HG03066 (cell line): ENCODE measurements at regions not wholly inside any gene's neighbourhood (a gene's known extent, or its start where the extent isn't known, plus 50 kb on each side); places are given as distances from the start of the nearest gene placed in this dataset.
"Not testable (repeated sequence)": the region's sequence is repeated elsewhere in the genome, so short reads cannot be mapped to it uniquely, and the experiment has no call there.

Experiments
- ATAC-seq: cut with Tn5 transposase; IDR thresholded peaks from one replicate; pipeline ENCODE4 v1.9.1; 2021; ENCODE audit warnings: low read depth; ENCODE audit not compliant: unreplicated experiment

DNA sequence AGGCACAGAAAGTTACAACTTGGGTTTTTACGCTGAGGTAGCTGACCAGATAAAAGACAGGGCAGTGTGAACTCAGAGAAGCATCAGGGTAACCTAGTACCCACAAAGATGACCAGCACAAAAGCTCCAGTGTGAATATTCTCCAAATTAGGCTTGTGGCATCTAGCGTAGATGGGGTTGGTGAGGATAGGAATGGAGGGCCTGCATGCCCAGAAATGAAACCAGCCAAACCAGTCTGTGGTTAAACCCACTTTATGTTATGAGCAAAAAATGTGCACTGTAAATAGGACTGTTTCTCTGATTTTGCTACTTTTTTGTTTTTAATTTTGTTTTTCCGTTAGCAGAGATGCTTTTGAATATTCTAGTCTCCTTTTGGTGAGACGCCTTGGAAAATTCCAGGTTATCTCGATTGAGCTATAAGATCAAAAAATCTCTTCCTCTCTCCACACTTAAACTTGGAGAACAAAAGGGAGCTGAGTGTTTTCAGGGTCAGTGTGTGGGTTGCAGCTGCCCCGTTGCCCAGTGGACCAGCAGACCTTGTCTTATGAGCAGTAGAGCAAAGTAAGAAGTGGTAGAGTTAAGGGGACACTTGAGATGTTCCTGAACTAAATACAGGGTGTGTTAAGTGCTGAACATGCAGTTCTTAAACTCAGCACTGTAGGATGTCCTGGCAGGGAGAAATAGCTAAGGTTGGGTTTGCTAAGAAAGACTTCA, 132.9 kb downstream of the C3orf38 start:
- ATAC-seq = no peak

DNA sequence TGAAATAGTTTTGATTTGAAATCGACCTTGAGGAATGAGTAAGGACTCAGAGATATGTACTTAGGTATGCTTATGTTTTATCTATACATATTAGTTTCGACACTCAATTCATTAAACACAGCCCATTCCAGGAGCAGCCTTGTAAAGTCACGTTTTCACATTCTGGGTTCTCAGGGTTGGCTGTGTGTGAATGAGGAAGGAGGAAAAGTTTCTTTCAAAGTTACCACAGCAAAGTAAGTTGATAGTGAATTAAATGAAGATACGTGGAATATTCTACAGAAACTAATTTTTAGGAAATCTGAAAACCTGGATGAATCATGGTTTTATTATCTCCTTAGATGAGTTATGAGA, 133.5 kb downstream of the C3orf38 start:
- ATAC-seq = no peak

DNA sequence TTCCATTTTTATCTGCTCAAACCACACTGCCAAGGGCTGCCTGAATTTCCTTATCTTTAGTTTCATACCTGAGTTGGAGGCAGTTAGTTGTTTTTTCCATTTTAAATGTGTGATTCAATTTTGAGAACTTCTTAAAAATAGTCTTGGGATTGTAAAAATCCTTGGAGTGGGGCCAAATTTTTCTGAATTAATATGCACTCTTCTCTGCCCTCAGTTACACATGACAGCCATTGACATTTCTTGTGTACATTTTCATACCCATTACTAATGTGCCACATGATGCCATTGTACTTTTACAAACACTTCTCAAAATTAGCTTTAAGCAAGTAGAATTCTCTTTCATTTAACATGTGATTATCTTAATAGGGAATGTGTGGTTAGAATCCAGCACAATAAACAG, 141.7 kb downstream of the C3orf38 start:
- no peak for ATAC-seq

DNA sequence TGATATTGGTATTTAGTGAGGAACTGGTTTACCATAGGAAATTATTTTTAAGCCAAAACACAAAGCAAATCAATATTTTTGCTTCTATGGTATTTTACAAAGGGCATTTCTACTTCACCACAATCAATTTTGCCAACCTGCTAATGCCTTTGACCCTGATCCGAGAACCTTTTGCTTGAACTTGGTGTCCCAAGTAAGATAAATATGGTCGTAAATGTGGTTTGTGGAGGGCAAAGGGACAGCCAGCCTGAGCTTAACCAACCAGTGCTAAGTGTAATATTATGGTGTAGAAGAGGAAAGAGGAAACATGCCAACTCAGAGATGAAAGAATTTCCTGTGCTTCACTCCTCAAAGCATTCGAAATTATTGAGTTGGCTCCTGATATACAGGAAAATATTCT, 148.4 kb downstream of the C3orf38 start:
- ATAC-seq = no peak

DNA sequence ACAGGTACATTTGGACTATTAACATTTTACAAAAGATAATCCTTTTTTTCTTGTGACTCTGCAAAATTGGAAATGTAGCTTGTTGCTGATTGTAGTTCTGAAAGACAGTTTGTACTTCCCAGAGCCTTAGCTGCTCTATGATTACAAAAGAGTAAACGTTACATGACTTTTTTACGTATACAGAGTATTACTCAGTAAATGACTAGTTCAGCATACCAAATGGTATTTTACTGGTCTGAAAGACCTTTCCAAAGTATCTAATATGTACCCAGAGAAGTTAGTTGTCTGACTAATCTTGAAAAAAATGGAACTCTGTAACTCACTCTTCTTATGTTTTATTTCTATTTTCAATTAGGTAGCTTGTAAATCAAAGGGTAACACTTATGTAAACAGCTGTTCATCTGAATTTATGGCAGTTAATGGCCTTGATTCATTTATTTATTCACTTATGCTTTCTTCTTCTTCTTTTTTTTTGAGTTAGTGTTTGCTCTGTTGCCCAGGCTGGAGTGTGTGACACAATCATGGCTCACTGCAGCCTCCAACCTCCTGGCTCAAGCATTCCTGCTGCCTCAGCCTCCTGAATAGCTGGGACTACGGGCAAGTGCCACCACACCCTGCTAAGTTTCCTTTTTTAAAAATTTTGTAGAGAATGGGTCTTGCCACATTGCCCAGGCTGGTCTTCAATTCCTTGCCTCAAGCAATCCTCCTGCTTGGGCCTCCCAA, 151.7 kb downstream of the C3orf38 start:
- no peak for ATAC-seq

DNA sequence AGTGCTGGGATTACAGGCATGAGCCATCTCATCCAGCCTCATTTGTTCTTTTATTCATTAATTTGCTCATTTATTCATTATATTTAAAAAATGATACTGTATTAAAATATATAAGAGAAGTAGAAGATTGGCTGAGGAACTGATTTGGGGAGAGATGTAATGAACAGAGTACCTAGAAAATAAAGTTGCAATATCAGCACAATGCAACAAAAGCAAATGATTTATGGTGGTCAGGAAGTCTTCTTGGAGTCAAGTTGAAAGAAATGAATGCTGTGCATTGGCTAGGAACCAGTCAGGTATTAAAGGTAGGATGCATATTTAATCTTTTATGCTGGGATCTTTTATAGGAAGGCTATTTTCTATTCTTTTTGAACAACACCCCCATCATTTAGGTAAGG, 152.2 kb downstream of the C3orf38 start:
- ATAC-seq = no peak

DNA sequence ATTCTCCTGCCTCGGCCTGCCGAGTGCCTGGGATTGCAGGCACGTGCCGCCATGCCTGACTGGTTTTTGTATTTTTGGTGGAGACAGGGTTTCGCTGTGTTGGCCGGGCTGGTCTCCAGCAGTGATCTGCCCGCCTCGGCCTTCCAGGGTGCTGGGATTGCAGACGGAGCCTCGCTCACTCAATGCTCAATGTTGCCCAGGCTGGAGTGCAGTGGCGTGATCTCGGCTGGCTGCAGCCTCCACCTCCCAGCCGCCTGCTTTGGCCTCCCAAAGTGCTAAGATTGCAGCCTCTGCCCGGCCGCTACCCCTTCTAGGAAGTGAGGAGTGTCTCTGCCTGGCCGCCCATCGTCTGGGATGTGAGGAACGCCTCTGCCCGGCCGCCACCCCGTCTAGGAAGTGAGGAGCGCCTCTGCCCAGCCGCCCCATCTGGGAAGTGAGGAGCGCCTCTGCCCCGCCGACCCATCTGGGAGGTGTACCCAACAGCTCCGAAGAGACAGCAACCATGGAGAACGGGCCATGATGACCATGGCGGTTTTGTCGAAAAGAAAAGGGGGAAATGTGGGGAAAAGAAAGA, 153.7 kb downstream of the C3orf38 start:
- ATAC-seq = not testable (repeated sequence)

DNA sequence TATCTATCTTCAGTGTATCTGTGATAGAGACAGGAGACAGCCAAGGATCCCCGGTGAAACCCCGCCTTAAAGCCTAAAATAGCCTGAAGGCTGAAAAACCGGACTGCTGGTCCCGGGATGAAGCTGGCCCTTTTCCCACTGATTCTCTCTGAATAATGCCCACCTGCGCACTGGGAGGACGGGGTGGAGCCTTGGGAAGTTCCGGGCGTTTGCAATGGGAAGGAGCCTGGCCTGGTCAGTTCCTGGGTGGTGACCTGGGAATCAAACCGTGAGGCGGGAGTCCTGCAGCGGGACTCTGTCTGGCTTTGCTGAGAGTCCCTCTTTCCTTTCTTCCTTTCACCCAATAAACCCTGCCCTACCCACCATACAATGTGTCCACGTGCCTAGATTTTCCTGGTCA, 157.9 kb downstream of the C3orf38 start:
- no peak for ATAC-seq

DNA sequence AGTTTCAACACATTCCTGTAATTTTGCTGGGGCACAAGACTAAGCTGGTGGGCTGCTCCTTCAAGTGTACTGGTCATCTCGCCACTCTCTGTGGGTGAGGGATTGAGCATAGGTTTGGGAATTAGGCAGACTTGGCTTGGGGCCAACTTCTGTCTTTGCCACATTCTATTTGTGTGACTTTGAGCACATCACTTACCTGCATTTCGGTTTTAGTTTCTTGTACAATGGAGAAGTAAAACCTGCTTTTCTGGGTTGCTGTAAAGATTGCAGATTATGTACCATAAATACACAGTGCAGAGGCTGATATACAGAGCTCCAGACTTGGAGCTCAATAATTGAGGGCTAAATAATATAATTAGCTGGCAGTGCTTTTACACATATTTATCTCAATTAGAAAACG, 162.1 kb downstream of the C3orf38 start:
- ATAC-seq = no peak

DNA sequence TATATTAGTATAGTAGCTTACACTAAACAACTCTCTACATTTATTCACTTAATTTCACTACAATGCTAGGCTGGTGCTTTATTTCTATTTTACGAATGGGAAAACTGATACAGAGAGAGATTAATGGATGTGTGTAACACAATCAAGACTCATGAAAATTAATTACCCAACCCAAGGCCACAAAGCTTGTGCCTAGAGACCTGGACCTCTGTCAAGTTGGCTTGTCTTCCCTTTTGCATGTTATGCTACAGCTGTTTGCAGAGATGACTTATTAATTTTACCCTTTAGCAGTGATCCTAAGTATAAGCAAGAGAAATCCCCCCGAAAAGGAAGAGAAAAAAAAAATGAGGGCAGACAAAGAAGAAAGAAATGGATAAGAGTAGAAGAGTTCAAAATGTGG, 162.5 kb downstream of the C3orf38 start:
- ATAC-seq = no peak

DNA sequence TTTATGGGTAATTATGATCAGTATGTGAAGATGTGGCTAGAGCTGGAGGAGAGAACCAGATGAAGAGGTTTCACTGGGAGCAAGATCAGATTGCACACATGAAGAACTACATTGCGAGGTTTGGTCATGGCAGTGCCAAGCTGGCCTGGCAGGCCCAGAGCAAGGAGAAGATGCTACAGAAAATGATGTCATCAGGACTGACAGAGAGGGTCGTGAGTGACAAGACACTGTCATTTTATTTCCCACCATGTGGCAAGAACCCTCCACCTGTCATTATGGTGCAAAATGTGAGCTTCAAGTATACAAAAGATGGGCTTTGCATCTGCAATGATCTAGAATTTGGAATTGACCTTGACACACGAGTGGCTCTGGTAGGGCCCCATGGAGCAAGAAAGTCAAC, 168.3 kb downstream of the C3orf38 start:
- no peak for ATAC-seq

DNA sequence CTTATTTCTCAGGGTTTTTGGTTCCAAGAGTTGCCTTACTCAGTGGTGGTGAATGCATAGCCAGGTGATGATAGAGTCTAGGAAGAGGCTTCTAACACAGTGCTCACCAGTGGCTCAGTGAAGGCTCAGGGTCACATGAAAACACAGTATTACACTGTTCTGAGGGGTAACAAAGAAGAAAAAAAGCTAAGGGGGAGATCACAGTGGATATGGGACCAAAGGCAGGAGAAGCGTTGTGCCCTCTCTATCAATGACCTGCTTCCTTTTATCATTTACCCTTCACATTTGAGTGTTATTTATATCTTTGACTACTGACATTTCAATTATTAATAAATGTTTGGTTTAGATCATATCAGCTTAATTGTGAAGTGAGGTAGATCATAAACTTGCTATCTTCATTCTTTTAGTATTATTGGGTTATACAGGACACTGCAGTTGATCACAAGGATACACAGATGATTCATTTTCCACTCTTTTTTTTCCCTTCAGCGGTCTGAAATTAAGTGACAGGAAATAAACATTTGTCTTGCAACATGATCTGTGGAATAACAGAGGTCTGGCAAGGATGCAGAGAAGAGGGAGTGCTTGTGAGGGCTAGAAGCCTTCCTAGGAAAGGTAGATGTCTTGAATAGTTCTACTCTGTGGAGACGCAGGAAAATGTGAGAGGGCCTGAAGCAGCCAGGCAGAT, 171.7 kb downstream of the C3orf38 start:
- no peak for ATAC-seq

DNA sequence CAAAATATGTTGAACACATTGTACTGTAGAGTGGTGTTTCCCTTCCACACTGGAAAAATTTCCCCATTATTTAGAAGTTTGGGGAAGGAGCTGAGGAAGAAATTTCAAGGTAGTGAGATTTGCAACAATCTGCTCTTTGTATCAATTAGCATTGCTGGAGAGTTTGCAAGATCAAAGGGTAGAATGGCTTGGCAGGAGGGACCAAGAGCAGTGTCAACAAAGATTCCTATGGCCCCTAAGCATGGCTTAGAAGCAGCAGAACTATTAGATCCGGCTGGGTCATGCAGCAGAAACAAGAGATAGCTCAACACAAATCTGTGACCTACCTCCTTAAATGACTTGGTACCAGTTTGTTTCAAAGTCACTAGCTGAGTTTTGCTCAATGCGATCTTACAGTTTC, 175.0 kb downstream of the C3orf38 start:
- no peak for ATAC-seq

DNA sequence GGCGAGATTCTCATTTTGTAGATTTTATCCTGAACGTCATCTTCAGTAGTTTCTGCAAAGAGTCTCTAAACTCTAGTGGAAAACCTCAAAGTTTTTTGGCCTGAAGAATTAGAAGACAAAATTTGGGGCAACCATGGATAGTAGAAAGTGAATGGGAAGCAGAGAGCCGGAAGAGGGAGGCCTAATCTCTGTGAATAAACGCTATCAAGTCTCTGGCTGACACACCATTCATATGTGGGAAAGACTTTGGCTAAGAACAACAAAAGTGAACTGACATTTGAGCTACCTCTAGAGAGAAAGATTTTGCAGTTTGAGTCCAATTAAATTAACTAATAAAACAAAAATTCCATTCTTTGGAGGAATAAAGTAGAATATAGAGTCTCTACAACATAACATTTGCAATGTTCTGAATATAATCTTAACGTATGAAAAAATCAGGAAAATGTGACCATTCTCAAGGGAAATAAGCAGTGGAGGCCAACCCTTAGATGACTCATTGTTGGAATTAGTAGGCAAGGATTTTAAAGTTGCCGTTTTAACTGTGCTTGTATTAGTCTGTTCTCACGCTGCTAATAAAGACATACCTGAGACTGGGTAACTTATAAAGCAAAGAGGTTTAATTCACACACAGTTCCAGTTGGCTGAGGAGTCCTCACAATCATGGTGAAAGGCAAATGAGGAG, 184.6 kb downstream of the C3orf38 start:
- ATAC-seq = no peak

DNA sequence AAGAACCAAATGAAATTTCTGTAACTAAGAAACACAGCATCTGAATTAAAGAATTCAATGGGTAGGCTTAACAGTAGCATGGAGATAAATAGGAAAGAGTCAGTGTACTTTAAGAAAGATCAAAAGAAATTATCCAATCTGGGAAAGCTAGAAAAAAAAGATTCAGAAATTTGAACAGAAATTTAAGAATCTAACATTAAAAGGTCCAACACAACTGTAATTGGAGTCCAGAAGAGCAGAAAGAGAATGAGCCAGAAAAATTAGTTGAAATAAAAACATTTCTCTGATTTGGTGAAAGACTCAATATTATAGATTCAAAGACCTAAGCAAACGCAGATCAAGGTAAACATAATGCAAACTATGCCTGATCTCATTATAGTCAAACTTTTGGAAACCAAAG, 187.1 kb downstream of the C3orf38 start:
- ATAC-seq = no peak

DNA sequence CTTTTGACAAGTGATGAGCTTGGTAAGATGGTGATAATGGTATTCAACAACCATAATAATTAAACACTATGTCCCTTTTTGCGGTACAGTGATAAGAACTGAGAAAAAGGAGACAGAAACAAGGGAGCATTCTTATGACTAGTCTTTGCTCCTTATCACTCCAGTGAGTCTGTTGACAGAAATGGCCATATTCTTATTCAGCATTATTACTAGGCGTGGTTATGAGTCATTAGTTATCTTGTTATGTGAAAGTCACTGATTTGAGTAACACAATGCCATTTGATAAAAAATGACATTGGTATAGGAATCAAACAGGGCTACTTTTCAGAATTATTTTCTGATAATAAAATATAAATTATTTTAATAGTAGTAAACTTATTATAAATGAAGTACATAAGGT, 193.5 kb downstream of the C3orf38 start:
- no peak for ATAC-seq

DNA sequence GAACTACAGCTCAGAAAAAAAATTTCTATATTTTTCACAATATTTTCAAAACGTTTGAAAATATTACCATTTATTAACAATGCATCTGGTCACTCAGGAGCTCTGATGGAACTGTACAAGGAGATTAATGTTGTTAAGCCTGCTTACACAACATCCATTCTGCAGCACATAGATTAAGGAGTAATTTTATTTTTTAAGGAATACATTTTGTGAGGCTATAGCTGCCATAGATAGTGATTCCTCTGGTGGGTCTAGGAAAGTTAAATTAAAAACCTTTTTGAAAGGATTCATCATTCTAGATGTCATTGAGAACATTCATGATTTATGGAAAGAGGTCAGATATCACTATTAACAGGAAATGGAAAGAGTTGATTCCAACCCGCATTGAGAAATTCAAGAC, 196.9 kb downstream of the C3orf38 start:
- ATAC-seq = no peak

DNA sequence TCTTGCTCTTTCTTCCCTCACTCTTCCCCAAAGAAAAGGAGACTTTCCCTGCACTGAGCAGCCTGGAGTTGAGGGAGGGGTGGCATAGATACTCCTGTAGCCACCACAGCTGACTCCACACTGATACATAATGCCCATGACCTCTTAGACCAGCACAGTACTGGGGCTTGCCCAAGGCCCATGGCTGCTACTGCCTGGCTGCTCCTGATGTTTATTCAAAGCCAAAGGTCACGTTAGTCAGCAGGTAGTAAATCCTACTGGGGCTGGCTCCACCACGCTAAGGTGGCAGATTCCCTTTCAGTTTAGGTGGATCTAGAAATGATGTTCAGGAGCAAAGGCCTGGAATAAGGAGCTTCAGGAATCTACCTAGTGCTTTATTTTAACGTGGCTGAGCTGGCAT, 212.7 kb downstream of the C3orf38 start:
- no peak for ATAC-seq

DNA sequence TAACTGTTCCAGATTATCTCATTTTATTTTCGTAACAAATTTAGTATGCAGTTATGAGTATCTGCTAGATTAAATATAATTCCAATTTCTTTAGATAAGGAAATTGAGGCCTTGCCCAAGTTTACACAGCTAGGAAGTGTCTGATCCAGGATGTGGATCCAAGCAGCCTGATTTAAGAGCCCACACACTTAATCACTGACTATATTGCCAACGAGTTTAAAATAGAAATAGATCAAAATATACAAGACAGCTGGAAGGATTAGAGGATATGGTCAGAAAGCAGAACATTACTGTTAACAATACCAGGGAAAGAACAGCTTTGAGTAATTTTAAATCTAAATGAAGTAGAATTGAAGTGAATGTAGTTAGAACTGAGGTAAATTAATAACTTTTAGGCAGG, 215.2 kb downstream of the C3orf38 start:
- ATAC-seq = no peak

DNA sequence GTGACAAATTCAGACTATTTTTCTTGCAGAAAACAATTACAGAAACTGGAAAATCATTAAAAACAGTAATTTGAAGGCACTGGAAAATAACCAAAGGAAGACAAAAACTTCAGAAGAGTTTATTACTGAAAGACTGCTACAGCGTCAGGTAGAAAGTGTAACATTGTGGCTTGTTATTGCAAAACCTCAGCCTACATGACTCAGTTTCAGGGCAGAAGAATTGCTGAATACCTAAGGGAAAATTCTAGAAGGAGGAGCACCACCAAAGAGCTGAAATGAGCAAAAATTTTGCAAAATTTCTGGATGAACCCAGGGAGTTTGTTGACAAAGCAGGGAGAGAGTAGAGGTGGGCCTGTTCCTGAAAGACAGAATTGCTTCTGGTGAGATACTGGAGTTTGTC, 219.6 kb downstream of the C3orf38 start:
- no peak for ATAC-seq

DNA sequence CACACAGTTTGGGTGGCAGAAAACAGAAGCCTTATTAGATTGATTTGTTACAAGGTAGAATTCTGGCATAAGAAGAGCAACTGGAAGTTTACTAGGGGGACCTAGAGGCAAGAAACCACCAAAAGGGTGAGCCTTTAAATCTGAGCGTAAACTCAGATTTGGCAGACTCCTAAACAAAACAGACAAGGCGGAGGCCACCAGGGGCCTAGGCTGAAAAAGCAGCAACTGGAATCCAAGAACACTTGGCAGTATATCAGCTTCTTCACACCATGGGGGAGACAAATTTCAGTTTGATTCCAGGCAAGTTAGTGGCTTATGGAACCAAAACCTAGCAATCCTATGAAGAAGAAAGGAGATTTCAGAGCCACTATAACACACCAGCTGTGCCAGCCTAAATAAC, 220.0 kb downstream of the C3orf38 start:
- ATAC-seq = no peak
